Fibroblast of the aortic adventitia (primary cell): ENCODE measurements at regions not wholly inside any gene's neighbourhood (a gene's known extent, or its start where the extent isn't known, plus 50 kb on each side); places are given as distances from the start of the nearest gene placed in this dataset.

Source experiments
- DNase-seq: peaks from one replicate; pipeline ENCODE4 v3.0.0-alpha.2; 2010; ENCODE audit warnings: low read depth
- H3K4me3 ChIP-seq: 2 replicates; pipeline ENCODE4 v1.5.1; 2011; ENCODE audit warnings: low read depth, mild to moderate bottlenecking, control low read depth, low read length, moderate library complexity
- TF ChIP-seq, protein P1 (sequence below): IDR thresholded peaks from 2 replicates; pipeline ENCODE4 v1.5.1; 2011; ENCODE audit warnings: mild to moderate bottlenecking, low read length, control low read depth, inconsistent platforms; ENCODE audit not compliant: insufficient read depth

DNA sequence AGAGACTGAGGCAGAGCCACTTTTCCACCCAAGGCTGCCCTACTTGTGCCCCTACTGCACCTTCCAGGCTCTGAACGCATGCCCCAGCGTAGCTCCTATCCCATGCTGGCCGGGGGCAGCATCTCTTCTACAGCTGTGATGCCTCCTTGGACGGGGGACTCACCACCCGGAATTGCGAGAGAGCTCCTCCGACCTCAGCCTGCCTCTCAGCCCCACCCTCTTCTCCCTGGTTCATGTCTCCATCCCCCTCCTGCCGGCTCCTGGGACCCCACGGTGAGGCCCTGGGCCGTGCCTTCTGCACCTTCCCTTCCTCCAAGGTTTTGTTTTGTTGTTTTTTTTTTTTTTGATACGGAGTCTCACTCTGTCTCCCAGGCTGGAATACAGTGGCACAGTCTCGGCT, 112.4 kb downstream of the MICALL2 start:
- TF ChIP-seq, protein P1, sequence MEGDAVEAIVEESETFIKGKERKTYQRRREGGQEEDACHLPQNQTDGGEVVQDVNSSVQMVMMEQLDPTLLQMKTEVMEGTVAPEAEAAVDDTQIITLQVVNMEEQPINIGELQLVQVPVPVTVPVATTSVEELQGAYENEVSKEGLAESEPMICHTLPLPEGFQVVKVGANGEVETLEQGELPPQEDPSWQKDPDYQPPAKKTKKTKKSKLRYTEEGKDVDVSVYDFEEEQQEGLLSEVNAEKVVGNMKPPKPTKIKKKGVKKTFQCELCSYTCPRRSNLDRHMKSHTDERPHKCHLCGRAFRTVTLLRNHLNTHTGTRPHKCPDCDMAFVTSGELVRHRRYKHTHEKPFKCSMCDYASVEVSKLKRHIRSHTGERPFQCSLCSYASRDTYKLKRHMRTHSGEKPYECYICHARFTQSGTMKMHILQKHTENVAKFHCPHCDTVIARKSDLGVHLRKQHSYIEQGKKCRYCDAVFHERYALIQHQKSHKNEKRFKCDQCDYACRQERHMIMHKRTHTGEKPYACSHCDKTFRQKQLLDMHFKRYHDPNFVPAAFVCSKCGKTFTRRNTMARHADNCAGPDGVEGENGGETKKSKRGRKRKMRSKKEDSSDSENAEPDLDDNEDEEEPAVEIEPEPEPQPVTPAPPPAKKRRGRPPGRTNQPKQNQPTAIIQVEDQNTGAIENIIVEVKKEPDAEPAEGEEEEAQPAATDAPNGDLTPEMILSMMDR, result no peak
- no peak overlapping the region for H3K4me3 ChIP-seq
- no peak for DNase-seq

DNA sequence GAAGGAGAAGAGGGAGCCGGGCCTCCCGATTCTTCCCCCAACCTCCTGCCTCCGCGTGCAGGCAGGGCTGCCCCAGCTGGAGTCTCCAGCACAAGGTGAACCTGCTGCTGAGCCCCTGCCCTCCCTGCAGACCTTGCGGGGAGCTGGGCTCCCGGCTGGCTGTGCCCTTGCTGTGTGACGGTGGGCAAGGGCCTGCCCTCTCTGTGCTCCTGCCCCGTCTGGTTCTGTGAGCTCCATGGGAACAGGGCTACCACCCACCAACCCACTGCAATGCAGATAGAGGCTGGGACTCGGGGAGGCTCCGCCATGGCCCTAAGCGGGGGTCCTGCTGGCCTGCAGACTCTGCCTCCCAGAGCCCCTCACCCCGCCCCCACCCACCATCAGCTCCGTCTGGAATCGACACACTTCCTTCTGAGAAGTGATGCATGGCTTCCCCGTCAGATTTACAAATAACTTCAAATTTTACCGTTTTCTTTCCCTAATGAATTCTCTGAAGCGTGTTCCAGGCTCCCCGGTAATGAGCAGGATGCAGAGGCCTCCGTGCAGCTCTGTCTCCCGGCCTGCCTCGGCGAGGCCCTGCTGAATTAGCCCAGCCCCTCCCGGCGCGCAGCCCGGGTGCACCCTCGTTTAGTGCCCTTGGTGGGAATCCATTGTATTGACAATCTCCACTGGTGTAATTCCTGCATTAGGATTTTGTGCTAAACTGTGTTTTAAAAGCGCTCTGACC, 111.0 kb downstream of the MICALL2 start:
- TF ChIP-seq, protein P1, result no peak
- no peak overlapping the region for H3K4me3 ChIP-seq
- DNase-seq, result no peak

DNA sequence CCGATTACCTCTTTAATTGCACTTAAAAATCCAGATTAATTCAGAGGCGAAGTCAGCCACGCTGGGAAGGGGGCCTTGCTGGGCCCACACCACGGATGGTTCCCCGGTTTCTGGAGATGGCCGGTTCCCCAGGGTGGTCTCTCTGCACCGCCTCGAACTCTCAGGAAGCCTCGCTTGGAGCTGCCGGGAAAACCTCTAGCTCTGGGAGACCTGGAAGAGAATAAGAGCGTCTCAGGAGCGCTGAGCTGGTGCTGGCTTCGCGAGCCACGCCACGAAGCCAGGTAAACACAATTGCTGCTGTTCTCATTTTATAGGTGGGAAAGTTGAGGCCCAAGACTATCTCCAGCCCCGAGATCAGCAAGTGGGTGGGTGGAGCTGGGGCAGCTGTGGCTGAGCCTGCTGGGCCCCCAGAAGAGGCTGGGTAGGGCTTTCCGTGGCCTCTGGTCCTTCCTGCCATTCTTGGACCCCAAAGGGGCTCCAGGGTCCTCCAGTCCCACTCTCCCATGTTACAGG, 110.4 kb downstream of the MICALL2 start:
- TF ChIP-seq, protein P1, result no peak

GRCh38 chr7:1349351-1349761, 109.9 kb downstream of the MICALL2 start:
- no peak for DNase-seq
- no peak overlapping the region for H3K4me3 ChIP-seq
- TF ChIP-seq, protein P1, result no peak

More for the DNA sequence above, 110.4 kb downstream of the MICALL2 start:
- DNase-seq, result no peak
- no peak overlapping the region for H3K4me3 ChIP-seq

DNA sequence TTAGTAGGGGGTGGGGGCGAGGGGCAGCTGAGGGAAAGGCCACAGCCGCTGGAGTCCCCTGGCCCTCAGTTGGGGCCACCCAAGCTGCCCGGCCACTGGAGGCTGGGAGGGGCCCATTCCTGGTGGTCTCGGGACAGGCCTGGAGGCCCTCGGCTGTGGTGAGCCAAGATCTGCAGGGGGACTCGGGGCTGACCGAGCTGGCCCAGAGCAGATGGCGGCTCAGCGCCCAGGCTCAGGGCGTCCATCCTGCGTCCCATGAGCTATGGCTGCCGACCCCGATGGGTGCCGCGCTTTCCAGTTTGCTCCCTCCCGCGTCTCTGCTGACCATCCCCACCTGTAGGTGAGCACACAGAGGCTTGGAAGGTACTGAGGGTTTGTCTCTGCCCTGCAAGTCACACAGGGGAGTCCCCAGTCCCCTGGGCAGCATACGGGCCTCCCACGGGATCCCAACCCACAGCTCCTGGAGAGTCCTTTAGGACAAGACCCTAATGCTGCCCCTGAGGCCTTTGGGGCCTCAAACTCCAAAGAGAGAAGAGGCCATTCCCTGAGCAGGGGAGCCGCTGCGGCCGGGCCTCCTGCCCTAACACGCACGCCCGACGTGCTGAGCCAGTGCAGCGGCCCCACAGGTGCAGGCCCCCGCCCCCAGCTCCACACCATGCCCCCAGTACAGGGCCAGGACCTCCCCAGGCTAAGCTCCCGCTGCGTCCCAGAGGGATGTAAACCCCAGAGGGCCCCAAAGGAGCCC, 107.2 kb downstream of the MICALL2 start:
- DNase-seq, result no peak
- no peak overlapping the region for H3K4me3 ChIP-seq
- TF ChIP-seq, protein P1, result no peak

DNA sequence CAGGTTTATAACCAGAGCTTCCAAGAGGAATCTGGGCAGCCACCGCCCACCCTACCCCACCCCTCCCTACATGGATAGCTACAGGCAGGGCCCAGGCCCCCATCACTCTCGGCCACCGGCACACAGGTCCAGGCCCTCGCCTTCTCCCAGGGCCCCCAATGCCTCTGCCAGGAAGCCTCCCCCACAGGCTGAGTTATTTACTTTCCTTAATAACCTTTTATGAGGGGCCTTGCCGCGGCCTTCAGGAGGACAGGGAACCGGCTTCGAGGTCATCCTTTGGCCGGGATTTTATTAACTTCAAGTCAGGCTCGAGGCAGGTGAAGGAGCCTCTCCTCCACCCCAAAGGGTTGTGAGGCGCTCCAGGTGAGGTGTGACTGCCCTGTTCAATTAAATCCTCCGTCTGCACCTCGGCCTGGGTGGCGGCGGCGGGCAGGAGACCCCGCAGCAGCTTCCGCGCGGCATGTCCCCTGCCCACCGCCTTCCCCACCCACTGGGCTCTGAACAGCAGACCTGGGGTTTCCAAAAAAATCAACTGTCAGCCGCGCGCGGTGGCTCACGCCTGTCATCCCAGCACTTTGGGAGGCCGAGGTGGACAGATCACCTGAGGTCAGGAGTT, 106.5 kb downstream of the MICALL2 start:
- H3K4me3 ChIP-seq, result no peak overlapping the region
- no peak for DNase-seq
- TF ChIP-seq, protein P1, result no peak
